ENCODE measurements at regions not wholly inside any gene's neighbourhood (a gene's known extent, or its start where the extent isn't known, plus 50 kb on each side); places are given as distances from the start of the nearest gene placed in this dataset.
"Not testable (repeated sequence)": the region's sequence is repeated elsewhere in the genome, so short reads cannot be mapped to it uniquely, and the experiment has no call there.

GRCh38 chr4:32684160-32684559 lies 1964.0 kb downstream of the PCDH7 start:
- no peak for DNase-seq

DNA sequence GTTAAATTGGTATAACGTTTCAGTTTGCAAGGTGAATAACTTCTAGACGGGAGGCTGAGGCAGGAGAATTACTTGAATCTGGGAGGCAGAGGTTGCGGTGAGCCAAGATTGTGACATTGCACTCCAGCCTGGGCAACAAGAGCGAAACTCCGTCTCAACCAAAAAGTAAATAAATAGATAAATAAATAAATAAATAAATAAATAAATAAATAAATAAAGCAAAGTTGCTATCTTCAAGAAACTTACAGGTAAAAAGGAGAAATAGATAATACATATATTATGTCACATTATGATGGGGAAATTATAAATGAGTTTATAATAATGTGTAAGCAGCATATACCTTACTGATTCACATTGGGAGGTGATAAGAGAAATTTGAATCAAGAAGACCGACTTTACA lies 1966.0 kb downstream of the PCDH7 start:
- no peak for DNase-seq

GRCh38 chr4:32689518-32689917 lies 1969.3 kb downstream of the PCDH7 start:
- no peak for DNase-seq

- no peak for DNase-seq
Observed at GRCh38 chr4:32697281-32697814, 1977.2 kb downstream of the PCDH7 start.

DNA sequence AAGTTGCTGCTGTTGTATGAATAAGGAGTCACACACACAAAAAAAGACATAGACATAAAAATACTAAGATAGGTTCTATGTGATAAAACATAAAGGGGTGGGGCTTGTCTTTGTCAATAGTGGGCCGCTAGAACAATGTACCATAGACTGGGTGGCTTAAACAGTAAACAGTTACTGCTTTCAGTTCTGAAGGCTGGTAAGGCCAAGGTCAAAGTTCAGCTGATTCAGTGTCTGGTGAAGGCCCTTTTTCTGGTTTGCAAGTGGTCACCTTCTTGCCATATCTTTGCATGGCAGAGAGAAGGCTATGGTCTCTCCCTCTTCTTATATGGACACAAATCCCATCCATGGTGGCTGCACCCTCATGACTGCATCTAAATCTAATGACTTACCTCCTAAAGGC lies 1980.7 kb downstream of the PCDH7 start:
- DNase-seq: no peak

- DNase-seq: no peak
Observed at GRCh38 chr4:32706893-32707292, 1986.7 kb downstream of the PCDH7 start.

- DNase-seq: not testable (repeated sequence)
Observed at GRCh38 chr4:32716090-32716620, 1996.0 kb downstream of the PCDH7 start.

DNA sequence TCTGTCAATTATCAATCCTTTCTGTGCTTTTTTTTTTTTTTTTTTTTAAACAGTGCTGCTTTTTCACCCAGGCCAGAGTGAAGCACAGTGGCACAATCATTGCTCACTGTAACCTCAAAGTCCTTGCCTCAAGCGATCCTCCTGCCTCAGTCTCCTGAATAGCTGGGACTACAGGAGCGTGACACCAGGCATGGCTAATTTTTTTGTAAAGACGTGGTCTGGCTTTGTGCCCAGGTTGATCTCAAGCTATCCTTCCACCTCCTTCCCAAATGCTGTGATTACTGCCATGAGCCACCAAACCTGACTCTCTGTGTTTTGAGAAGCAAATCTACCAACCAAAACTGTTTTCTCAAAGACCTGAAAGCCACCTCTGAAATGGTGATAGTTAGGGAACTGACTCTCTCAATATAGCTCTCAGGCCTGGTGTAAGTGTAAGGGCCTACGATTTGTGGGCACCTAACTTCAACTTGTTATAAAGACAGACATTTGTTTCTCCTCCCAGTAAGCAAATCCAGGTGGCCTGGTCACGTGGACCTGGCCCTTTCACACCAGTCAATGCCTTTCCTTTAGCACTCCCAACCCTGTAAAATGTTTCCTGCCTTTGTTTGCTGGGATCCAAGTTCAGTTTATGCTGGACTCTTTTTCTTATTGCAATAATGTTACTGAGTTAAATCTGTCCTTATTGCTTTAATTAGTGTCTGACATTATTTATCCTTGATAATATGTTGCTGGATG lies 2015.9 kb downstream of the PCDH7 start:
- no peak for DNase-seq

GRCh38 chr4:32744211-32744610 lies 2024.0 kb downstream of the PCDH7 start:
- DNase-seq: no peak

DNA sequence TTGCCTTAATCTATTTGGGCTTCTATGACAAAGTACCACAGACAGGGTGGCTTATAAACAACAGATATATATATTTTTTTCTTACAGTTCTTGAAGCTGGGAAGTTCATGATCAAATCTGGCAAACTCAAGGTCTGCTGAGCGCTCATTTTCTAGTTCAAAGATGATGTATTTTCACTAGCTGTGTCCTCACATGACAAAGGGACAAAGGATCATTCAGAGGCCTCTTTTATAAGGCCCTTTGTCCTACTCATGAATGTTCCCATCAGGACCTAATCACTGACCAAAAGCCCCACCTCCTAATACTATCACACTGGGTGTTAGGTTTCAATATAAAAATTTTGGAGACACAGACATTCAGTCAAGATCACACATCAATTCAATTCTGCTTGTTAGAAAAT lies 2025.2 kb downstream of the PCDH7 start:
- no peak for DNase-seq

DNA sequence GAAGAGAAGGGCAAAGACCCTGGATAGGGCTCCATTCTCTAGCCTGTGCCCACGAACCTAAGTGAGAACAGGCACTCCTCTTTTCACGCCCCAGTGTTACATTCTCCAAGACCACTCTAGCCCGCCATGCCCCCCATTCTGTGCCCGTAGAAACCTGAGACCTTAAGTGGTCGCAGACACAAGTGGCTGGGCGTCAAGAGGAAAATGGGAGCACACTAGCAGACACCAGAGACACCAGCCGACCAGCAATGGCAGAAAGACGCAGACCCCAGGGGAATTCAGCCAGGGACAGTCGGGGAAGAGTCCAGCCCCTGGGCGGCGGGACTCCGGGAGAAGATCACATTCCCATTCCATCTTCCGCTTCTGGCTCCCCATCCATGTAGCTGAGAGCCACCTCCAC lies 2027.9 kb downstream of the PCDH7 start:
- DNase-seq: no peak

GRCh38 chr4:32748498-32748897 lies 2028.3 kb downstream of the PCDH7 start:
- DNase-seq: no peak

DNA sequence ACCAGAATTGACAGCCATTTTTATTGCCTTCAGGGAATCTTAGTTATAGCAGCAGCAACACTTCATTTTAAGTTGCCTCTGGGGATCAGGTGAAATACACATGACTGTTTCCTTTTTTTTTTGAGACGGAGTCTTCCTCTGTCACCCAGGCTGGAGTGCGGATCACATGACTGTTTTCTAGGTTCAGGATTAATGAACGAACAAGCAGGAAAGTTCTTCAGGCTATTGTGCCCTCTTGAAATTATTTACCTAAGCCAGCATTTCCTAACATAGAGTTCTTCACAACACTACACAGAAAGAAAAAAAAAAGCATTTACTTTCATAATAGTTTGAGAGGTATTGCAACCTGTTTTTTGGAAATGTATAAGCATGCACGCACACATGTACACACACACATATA lies 2032.8 kb downstream of the PCDH7 start:
- DNase-seq: no peak

DNA sequence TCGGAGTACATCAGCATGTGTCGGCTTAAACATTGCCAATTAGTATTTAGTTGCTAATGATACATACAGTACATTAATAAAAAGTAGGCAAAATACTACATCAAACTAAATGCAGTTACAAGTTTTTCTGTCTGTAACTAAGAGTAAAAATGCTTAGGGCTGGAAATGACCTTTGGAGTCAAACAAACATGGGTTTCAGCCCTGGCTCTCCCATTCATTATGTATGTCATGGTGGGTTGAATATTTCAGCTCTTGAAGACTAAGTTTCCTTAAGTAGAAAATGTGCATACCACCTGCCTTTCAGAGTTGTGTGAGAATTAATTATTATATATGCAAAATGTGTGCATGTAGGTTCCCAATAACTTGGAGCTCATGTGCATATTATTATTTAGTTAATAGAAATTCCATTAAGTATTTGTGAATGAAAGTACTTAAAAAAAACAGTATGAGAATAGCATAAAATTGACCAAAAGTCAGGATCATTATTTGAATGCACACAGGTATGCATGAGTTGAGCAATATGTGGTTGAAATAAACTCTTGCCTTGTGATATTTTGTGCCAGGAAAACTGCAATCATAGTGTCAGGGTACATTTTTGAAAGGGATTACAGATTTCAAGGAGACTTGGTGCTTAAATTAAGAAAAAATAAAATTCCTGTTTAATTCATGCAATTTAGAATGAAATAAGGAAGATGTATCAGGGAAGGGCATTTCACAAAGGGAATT lies 2048.7 kb downstream of the PCDH7 start:
- no peak for DNase-seq

DNA sequence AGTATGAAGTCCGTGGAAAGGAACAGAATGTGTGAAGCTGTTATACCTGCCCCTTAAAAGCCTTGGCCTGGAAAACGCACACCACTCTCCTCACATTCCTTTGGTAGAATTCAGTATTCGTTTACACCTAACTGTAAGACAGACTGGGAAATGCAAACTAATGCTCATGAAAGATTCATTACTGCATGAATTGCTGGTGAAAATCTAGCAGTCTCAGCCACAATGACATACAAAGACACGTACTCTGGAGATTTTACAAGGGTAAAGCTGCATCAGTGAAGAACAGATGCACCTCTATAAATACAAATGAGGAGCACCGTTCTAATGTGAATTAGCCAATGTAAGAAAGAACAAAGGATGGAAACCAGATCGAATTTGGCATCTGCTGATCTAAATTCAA lies 2051.3 kb downstream of the PCDH7 start:
- no peak for DNase-seq

- no peak for DNase-seq
Observed at GRCh38 chr4:32775049-32775448, 2054.9 kb downstream of the PCDH7 start.

DNA sequence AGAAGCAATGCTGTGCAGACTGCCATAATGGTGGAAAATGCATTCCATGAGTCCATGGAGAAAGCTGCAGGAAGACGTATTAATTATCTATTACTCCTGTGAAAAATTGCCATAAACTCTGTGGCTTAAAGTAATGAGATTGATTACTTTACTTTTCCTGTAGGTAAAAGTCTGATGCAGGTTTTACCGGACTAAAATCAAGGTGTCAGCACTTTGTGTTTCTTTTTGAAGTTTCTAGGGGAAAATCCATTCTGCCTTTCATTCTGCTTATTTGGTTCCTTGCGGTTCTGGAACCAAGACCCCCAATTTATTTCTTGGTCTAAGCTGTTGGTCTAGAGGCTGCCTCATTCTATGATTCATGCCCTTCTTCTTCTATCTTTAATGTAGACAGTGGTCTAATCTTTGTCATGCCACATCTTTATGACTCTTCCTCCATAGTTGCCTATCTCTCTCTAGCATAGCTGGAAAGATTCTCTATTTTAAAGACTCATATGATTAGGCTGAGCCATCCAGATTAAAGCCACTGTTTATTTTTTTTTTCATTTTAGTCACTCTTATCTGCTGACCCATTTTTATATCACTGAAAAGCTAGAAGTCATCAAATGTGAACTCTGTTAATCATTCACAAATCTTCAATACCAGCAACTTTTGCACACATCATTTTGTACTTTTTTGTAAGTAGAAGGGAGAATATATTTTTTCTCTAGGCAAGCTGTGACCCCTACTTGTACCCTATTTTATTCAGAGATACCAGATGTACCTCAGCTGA lies 2056.4 kb downstream of the PCDH7 start:
- DNase-seq: no peak

GRCh38 chr4:32778025-32778424 lies 2057.9 kb downstream of the PCDH7 start:
- no peak for DNase-seq

DNA sequence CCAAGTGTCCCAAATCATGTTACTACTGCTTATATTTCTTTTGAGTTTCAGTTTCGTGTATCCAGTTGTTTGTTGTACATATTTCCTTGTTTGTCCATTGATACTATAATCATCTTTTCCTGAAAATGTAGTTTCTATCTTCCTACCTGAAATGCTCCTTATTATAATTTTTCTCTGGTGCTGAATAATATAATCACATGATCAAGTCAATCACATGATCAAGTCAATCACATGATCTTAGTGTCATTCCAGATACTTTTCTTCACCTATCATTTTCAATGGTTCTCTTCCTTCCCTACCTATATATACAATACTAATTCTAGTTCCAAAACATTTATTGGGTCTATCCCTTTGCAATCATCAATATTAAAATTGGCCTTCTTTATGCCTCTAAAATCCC lies 2058.8 kb downstream of the PCDH7 start:
- no peak for DNase-seq

- no peak for DNase-seq
Observed at GRCh38 chr4:32789026-32789608, 2068.9 kb downstream of the PCDH7 start.

DNA sequence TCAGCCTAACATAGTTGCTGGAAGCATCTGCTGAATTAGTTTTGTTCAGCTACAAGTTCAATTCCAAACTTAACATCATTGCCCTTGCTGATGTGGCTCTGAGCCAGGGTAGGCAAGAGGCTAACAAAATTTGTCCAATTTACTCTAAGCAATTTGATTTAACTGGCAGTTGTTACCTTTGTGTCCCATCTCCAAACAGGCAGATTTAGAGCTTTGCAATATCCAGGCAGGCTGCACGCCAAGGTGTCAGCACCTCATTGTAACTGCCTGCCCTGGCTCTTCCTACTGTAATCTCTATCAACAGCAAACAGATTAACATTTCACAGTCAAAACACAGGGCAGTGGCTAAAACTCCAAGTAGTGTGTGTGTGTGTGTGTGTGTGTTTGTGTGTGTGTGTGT lies 2070.6 kb downstream of the PCDH7 start:
- DNase-seq: no peak

DNA sequence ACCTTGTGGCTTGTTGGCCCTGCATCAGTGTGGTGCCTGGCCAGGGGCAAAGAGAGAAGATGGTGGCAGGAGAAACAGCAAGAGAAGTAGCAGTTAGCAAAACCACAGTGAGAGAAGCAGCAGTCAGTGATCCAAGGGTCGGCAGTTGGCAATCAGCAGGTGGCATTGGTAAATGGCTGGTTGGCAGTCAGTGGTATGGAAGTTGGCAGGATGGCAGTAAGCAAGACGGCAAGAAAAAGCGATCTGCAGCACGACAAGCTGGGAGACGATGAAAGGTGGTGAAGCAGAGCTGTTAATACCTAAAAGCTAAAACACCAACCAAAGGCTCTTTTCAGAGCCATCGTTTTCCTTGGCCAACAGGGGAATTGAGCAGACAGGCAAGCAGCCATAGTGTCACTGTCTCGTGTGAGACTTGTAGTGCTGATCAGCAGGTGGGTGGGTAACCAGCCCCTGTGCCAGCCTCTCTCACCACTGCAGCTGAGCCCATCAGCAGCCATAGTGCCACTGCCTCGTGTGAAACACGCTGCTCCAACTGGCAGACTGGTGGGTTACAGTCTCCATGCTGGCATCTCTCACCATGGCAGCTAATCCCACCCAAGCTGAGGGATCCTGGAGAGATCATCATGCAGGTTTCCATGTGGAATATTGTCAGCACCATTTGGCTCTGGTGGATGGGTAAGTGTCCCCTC lies 2078.4 kb downstream of the PCDH7 start:
- no peak for DNase-seq
